ENCODE measurements at regions not wholly inside any gene's neighbourhood (a gene's known extent, or its start where the extent isn't known, plus 50 kb on each side); places are given as distances from the start of the nearest gene placed in this dataset.

DNA sequence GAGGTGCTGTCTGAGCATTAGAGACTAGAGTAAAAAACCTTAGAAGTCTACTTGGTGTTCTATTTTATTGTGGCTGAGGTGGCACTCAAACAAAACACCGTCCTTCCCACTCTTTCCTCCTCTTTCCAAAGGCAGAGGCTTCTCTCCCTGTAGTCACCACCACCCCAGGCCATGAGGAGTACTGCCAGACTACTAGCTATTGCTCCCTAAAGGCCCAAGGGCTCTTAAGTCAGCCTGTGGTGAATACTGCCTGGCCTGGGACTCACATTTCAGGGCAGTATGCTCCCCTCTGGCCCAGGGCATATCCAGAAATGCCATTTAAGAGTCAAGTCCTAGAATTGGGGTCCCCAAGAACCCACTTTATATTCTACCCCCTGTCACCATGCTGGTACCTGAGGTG lies 309.7 kb upstream of the IMPG1 start:
- DNase-seq (ENCODE audit: low read depth) = no peak
- TF ChIP-seq, protein P1, sequence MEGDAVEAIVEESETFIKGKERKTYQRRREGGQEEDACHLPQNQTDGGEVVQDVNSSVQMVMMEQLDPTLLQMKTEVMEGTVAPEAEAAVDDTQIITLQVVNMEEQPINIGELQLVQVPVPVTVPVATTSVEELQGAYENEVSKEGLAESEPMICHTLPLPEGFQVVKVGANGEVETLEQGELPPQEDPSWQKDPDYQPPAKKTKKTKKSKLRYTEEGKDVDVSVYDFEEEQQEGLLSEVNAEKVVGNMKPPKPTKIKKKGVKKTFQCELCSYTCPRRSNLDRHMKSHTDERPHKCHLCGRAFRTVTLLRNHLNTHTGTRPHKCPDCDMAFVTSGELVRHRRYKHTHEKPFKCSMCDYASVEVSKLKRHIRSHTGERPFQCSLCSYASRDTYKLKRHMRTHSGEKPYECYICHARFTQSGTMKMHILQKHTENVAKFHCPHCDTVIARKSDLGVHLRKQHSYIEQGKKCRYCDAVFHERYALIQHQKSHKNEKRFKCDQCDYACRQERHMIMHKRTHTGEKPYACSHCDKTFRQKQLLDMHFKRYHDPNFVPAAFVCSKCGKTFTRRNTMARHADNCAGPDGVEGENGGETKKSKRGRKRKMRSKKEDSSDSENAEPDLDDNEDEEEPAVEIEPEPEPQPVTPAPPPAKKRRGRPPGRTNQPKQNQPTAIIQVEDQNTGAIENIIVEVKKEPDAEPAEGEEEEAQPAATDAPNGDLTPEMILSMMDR (conservative IDR thresholded peaks at IDR 0.05; ENCODE audit: low read depth, low read length) = no peak
- H3K4me3 ChIP-seq (ENCODE audit: low read depth, low read length) = no peak overlapping the region

DNA sequence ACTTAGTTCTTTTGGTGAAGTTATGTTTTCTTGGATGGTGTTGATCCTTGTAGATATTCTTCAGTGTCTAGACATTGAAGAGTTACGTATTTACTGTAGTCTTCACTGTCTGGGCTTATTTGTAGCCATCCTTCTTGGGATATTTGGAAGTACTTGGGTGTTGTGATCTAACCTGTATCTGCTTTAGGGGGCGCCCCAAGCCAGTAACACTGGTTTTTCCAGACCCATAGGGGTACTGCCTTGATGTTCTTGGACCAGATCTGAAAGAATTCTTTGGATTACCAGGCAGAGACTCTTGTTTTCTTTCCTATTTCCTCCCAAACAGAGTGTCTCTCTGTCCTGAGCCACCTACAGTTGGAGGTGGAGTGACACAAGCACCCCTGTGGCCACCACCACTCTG lies 309.1 kb upstream of the IMPG1 start:
- TF ChIP-seq, protein P1 (conservative IDR thresholded peaks at IDR 0.05; ENCODE audit: low read depth, low read length) = no peak
- no peak overlapping the region for H3K4me3 ChIP-seq (ENCODE audit: low read depth, low read length)
- DNase-seq (ENCODE audit: low read depth) = no peak

DNA sequence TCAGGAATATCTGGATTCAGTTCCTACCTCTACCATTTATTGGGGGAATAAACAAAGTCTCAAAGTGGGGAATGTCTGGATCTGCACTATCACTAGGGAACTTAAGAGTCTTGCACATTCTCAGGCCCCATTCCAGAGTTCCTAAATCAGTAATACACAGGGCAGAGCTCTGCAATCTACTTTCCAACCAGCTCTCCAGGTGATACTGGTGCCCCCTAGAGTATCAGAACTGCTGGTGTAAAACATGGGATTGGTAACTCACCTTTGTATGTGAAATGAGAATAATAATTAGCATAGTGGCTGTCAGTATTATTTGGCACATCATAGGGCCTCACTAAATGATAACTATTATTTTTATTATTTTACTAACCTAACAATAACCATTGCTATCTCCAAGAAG lies 278.8 kb upstream of the IMPG1 start:
- DNase-seq (ENCODE audit: low read depth) = no peak

DNA sequence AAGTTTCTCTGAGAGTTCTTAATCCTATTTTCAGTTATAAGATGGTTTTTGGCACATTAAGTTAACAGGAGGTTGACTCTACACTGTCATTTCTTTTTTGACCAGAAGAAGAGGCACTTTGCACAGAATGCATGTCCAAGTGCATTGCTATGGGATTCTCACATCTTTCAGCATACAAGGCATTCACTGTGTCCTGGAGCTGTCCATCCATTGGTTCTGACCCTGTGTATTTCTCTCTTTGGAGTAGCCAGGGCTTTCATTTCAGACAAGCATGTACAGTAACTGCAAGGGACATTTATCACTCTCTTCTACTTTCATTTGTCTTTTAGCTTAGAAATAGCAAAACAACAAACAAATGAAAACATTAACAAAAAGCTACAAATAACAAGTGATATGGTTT lies 275.1 kb upstream of the IMPG1 start:
- DNase-seq (ENCODE audit: low read depth) = no peak
- H3K4me3 ChIP-seq (ENCODE audit: low read depth, low read length) = no peak overlapping the region
- TF ChIP-seq, protein P1 (conservative IDR thresholded peaks at IDR 0.05; ENCODE audit: low read depth, low read length) = no peak

More for the DNA sequence above, 278.8 kb upstream of the IMPG1 start:
- TF ChIP-seq, protein P1 (conservative IDR thresholded peaks at IDR 0.05; ENCODE audit: low read depth, low read length) = no peak
- H3K4me3 ChIP-seq (ENCODE audit: low read depth, low read length) = no peak overlapping the region

DNA sequence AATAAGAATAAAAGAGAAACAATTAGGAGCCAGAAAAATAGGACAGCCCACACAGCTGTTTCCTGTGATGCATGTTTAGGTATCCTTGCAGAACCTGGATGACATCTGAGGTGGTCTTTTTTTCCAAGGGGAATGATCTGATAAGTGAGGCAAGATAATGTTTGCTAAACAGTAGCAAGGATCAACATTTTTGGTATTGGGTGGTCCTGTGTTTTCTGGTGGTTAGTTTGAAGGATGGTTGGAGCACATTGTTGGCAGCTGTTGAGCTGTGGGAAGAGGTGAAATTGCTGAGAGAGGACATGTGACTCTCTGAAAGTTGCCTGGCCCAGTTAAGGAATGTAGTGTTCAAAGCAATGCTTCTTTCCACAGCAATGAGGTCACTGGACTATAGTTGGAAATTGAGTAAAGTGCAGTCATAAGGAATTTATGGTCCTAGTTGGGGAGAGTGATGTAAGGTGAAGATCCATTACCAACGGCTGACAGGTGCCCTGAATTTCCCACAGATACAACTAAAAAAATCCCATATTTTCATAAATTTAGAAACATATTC lies 270.2 kb upstream of the IMPG1 start:
- no peak overlapping the region for H3K4me3 ChIP-seq (ENCODE audit: low read depth, low read length)
- no peak for DNase-seq (ENCODE audit: low read depth)
- TF ChIP-seq, protein P1 (conservative IDR thresholded peaks at IDR 0.05; ENCODE audit: low read depth, low read length) = no peak

DNA sequence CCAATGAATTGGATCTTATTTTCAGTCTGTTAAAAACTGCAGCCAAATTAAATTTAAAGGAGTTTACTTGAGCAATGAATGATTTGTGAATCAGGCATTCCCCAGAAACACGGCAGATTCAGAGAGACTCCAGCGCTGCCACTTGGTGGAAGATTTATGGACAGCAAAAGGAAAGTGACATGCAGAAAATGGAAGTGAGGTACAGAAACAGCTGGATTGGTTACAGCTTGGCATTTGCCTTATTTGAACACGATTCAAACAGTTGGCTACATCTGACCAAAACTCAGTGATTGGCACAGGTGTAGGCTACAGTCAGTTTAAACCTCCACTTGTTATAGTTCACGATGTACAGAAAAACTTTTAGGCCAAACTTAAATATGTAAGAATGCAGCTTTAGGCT lies 257.6 kb upstream of the IMPG1 start:
- no peak overlapping the region for H3K4me3 ChIP-seq (ENCODE audit: low read depth, low read length)
- DNase-seq (ENCODE audit: low read depth) = no peak
- TF ChIP-seq, protein P1 (conservative IDR thresholded peaks at IDR 0.05; ENCODE audit: low read depth, low read length) = no peak

DNA sequence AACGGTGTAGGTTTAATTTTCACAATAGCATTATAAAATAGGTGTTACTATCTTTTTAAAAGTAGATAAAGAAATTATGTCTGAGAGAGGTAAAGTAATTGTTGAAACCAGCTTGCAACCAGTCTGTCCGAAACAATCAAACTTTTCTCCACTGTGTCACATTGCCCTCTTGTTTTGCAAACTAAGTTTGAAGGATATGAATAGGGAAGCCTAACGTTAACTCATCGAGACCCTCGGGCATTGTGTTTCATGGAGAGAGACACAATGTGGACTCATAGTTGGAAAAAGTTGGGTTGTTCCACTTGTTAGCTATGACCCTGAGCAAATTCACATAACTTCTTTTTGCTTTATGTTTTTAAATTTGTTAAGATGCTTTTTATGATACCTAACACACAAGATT lies 254.4 kb upstream of the IMPG1 start:
- TF ChIP-seq, protein P1 (conservative IDR thresholded peaks at IDR 0.05; ENCODE audit: low read depth, low read length) = no peak
- no peak overlapping the region for H3K4me3 ChIP-seq (ENCODE audit: low read depth, low read length)
- no peak for DNase-seq (ENCODE audit: low read depth)
